Osteocyte (in vitro differentiated cells): ENCODE measurements at regions not wholly inside any gene's neighbourhood (a gene's known extent, or its start where the extent isn't known, plus 50 kb on each side); places are given as distances from the start of the nearest gene placed in this dataset.

ENCODE experiments used
- DNase-seq: peaks from one replicate; pipeline ENCODE4 v3.0.0; 2021; ENCODE audit warnings: mixed read lengths; ENCODE audit not compliant: unreplicated experiment; ENCODE audit errors: extremely low spot score
- H3K27ac Mint-ChIP-seq: one replicate; pipeline ENCODE4 v1.8.0; 2021; ENCODE audit warnings: mild to moderate bottlenecking, mixed read lengths; ENCODE audit not compliant: unreplicated experiment
- H3K27me3 Mint-ChIP-seq: one replicate; pipeline ENCODE4 v1.8.0; 2021; ENCODE audit warnings: mixed read lengths; ENCODE audit not compliant: unreplicated experiment
- H3K36me3 Mint-ChIP-seq: one replicate; pipeline ENCODE4 v1.8.0; 2021; ENCODE audit warnings: mixed read lengths; ENCODE audit not compliant: unreplicated experiment
- H3K4me1 Mint-ChIP-seq: one replicate; pipeline ENCODE4 v1.8.0; 2021; ENCODE audit warnings: mixed read lengths; ENCODE audit not compliant: unreplicated experiment
- H3K4me3 Mint-ChIP-seq: one replicate; pipeline ENCODE4 v1.8.0; 2021; ENCODE audit warnings: mild to moderate bottlenecking, moderate library complexity, mixed read lengths; ENCODE audit not compliant: unreplicated experiment
- H3K9me3 Mint-ChIP-seq: one replicate; pipeline ENCODE4 v1.8.0; 2021; ENCODE audit warnings: mixed read lengths; ENCODE audit not compliant: unreplicated experiment
- CTCF ChIP-seq: fragments of 200-600 bp; sonication (generic); IDR thresholded peaks from 2 replicates; pipeline ENCODE4 v1.5.0; 2021; ENCODE audit warnings: antibody characterized with exemption, mild to moderate bottlenecking, moderate library complexity

GRCh38 chr17:13678841-13679240, 77.1 kb upstream of the HS3ST3A1 start:
- H3K9me3 Mint-ChIP-seq = peaks cover 4% of the 10 kb centered on the region

GRCh38 chr17:13688716-13689115, 87.0 kb upstream of the HS3ST3A1 start:
- Mint-ChIP-seq H3K4me3 (no peak overlapping the region), H3K4me1 (no peaks in the 10 kb centered on the region), H3K27ac (no peak overlapping the region), H3K27me3 (peaks cover 13% of the 10 kb centered on the region), H3K36me3 (no peaks in the 10 kb centered on the region), H3K9me3 (no peaks in the 10 kb centered on the region)
- no peak for DNase-seq
- TF ChIP-seq CTCF = no peak

More at GRCh38 chr17:13678841-13679240, 77.1 kb upstream of the HS3ST3A1 start:
- no peak for TF ChIP-seq CTCF
- no peak overlapping the region for H3K4me3 Mint-ChIP-seq
- peaks cover 51% of the 10 kb centered on the region for H3K27me3 Mint-ChIP-seq
- no peaks in the 10 kb centered on the region for H3K4me1 Mint-ChIP-seq
- no peaks in the 10 kb centered on the region for H3K36me3 Mint-ChIP-seq
- H3K27ac Mint-ChIP-seq = no peak overlapping the region
- DNase-seq = no peak

GRCh38 chr17:13690806-13691205, 89.1 kb upstream of the HS3ST3A1 start:
- Mint-ChIP-seq H3K4me3 (no peak overlapping the region), H3K4me1 (no peaks in the 10 kb centered on the region), H3K36me3 (no peaks in the 10 kb centered on the region), H3K27ac (no peak overlapping the region), H3K9me3 (no peaks in the 10 kb centered on the region), H3K27me3 (peaks cover 13% of the 10 kb centered on the region)
- TF ChIP-seq CTCF = no peak
- no peak for DNase-seq

- Mint-ChIP-seq H3K27ac (no peak overlapping the region), H3K36me3 (no peaks in the 10 kb centered on the region), H3K4me1 (no peaks in the 10 kb centered on the region), H3K27me3 (peaks cover 15% of the 10 kb centered on the region), H3K9me3 (peaks cover 22% of the 10 kb centered on the region), H3K4me3 (no peak overlapping the region)
- no peak for DNase-seq
- TF ChIP-seq CTCF = no peak
These were observed 93.2 kb upstream of the HS3ST3A1 start for GRCh38 chr17:13694934-13695333.

- Mint-ChIP-seq H3K27me3 (peaks cover 10% of the 10 kb centered on the region), H3K36me3 (no peaks in the 10 kb centered on the region), H3K9me3 (peaks cover 22% of the 10 kb centered on the region), H3K27ac (no peak overlapping the region), H3K4me1 (no peaks in the 10 kb centered on the region), H3K4me3 (no peak overlapping the region)
- DNase-seq = no peak
- no peak for TF ChIP-seq CTCF
These were observed 97.1 kb upstream of the HS3ST3A1 start for GRCh38 chr17:13698832-13699231.
